SW 1271 (cell line): ENCODE measurements at regions not wholly inside any gene's neighbourhood (a gene's known extent, or its start where the extent isn't known, plus 50 kb on each side); places are given as distances from the start of the nearest gene placed in this dataset.

Experiments
- DNase-seq, 2 experiments: peaks; one replicate each; lab custom pipeline; 2025; lab: John Stamatoyannopoulos, UW

DNA sequence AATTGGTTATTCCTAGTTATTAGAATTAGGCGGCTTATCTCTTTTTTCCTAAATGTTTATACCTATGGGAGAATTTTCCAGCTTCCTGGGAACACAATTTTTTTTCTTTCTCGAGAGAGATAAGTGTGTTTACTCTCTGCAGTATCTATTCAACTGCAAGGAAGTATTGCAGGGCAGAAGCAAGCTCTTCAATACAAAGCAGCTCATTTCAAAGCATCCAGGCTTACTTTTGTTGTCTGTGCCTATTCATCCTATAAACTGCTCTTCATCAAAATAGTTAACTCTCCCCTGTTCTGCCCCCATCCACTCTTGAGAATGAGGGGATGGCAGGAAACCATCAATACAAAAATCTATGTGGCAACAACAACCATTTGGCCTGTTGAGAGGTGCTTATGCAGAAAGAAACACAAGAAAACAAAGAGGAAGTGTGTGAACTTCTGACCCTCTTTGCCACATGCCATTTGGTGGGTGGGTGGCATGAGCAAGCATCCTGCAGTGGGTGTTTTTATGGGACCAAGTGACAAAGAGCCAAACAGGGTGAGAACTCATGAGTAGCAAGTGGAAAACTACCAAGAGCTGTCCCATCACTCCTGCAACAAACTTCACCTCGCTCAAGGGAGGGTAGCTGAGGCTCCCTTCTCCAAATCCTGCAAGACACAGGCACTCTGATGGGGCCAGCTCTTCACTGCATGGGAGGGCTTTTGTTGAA is 50.6 kb upstream of the MRPS6 start:
- peak in 1 of 2 experiments; percentile 3 for DNase-seq

DNA sequence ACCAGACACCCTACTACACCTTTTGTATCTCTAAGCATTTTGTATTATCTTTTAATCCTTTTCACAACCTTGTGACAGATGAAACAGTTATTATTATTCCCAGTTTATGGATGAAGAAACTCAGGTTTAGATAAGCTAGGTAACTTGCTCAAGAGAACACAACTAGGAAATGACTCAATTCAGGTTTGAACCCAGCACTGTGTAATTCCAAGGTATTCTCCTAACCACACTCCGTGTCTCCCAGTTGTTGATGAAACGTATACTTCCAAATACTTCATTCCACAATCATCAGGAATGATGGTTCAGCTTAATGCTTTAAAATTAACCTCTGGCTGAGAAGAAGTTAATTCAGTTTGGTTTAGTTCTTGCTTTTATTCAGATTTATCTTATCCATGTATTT is 51.7 kb upstream of the MRPS6 start:
- no peak for DNase-seq

DNA sequence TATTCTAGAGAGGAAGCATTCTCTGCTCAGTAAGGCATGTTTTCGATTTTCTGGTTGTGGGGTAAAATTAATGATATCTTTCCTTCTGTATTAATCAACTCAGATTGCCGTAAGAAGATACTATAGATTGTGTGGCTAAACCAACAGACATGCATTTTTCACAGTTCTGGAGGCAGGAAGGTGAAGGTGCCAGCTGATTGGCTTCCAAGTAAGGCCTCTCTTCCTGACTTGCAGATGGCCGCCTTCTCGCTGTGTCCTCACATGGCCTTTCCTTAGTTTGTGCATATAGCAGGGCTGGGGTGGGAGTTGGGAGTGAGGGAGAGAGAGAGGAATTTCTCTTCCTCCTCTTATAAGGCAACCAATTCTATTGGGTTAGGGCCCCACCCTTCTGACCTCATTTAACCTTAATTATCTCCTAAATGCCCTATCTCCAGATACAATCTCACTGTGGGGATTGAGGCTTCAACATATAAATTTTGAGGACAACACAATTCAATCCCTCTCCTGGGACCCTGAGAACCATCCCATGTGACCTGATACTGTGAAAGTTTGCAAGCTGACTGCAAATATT is 52.3 kb upstream of the MRPS6 start:
- DNase-seq, result no peak

DNA sequence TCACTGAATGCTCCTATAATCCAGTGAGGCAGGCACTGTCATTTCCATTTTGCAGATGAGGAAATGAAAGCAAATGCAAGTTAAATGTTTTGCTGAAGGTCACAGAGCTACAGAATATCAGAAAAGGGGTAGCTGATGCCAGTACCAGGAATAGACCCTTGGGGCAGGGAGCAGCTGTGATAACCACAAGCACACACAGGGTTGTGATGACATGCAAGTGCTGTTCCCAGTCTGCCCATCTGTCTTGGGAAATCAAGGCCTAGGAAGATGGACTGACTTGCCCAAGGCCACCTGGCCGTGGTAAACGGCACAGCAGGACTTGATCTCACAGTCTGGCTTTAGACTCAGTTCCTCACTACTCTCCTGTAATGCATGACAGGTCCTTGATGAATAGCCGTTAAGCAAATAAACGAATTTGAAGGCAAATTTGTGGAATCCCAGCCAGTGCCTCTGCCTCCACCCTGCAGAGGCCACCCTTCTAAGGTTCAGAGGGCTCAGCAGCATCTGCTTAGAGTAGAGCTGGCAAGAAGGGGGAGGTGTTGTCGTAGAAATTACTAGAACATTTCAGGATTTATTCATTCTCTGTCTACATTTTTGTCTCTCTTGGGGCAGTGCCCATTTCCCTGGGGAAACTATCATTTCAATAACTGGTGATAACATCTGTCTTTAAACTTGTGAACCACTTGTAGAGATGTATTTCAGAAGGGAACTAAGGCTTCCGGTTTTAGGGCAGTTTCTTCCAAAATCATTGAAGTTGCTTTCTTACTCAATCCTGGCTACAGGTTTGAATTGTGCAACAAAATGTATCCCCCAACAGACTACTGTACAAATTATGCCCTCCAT is 53.2 kb upstream of the MRPS6 start:
- no peak for DNase-seq

DNA sequence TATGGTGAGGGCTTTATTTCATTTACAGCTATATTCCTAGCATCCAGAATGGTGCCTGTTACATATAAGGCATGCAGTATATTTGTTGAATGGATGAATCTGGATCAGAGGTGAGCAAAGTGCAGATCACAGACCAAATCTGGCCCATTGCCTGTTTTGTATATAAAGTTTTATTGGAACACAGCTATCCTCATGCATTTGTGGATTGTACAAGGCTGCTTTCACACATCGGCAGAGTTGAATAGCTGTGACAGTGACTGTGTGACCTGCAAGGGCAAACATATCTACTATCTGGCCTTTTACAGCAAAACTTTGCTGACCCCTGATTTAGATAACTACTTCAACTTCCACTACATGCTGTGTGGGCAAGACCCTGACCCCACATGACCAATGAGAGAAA is 54.0 kb upstream of the MRPS6 start:
- DNase-seq, result no peak

DNA sequence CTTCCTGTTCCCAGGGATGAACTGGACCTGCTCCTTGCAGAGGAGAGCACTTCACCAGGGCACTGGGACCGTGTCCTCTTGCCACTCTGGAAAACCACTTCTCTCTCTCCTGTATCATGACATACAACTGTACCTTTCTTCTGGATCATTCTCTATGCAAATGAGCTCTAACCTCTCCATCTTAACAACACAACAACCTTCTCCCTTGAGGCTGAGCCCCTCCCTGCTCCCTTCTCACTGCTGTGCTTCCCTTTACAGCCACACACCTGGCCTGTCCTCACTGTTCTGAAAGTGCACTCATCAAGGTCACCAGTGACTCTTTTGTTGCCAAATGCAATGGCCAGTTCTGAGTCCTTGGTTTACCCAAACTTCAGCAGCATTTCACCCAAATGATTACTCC is 54.5 kb upstream of the MRPS6 start:
- no peak for DNase-seq

DNA sequence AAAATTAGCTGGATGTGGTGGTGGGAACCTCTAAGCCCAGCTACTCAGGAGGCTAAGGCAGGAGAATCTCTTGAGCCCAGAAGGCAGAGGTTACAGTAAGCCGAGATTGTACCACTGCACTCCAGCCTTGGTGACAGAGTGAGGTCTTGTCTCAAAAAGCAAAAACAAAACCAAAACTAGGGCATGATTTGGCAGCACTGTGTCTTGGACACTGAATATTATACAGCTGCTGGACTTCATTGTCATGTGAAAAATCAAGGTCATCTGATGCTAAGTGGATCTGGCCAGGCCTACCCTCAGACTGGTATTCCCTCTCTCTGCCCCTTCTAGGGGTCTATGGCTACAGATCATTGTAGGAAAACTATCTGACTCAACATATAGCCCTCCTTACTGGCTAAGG is 55.2 kb upstream of the MRPS6 start:
- no peak for DNase-seq

DNA sequence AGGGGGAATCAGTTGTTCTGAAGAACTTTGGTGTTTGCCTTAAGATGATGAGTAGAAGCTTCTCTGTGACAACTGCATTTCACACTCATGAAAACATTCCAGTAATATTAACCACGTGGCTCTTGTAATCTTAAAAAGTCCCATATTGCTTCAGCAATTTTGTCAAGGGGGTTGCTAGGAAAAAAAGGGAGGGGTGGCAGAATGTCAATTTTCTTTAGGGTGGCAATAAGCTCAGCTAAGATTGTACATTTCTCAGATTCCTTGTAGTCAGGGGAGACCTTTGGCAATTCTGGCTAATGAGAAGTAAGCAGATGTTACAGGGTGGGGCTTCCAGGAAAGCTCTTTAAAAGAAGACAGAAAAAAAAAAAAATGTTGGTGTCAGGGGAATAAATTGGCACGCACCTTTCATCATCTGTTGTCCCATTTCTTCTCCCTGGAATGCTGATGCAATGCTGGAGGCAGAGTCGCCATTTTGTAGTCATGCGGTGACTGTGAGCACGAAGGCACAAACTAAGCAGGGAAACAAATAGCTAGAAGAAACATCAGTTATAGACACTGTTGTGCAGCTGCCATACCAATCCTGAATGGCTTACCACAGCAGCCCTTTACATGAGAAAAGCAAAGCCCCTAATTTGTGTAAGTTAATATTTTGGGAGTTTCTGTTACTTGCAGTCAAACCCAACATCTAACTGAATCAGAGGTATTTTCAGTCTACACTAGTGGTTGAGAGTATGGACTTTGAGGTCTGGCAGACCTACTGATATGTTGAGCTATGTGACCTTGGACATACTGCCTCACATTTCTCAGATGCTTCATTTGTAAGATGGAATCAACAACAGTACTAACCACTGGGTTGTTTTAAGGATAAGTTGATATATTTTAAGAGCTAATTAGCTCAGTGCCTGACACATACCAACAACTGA is 56.1 kb upstream of the MRPS6 start:
- DNase-seq, result no peak

DNA sequence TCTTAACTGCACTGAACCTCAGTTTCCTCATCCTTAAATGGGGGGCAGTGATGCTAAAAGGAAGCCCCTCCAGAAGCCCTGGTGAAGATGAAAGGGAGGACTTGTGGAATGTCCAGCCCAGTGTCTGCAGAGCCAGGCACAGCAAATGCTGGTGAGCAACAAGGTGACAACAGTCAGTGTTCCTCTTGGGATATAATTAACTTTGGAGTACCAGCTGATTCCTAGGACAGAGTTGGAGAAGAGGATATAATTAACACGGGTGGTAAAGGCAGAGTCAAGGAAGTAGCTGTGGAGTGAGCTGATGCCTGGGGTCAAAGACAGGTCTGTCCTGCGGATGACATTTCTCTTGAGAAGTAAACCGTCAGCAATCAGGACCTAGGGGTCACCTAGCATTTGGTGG is 60.7 kb upstream of the MRPS6 start:
- DNase-seq, result no peak

DNA sequence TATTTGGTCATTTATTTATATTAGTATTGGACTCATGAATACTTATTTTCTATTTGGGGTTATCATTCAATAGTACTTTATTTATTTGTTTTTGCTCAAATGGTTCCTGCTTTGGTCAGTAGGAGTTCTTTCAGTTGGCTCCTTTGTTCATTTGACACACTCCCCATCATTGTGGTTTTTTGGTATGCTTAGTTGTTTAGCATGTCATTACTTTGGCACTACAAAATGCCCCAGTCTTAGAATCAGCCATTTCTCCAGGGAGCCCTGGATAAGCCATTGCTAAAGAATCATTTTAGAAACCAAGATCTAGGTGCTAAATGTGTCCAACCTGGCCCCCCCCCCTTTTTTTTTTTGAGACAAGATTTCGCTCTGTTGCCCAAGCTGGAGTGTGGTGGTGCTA is 61.7 kb upstream of the MRPS6 start:
- no peak for DNase-seq

DNA sequence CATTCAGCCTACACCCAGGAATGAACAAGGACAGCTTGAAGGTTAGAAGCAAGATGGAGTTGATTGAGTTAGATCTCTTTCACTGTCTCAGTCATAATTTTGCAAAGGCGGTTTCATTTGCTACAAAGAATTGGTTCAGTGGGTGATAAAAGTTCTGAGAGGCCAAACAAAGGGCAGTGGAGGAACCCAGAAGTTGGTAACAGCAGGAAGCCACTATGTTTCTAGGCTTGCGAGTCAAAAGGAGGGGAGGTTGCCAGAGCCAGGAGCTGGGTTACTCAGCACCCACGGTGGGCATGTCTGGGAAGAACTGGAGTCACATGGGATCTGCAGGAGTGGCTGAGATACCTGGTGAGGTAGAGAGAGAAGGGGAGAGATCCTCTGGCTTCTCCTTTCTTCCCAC is 64.2 kb upstream of the MRPS6 start:
- DNase-seq, result no peak

DNA sequence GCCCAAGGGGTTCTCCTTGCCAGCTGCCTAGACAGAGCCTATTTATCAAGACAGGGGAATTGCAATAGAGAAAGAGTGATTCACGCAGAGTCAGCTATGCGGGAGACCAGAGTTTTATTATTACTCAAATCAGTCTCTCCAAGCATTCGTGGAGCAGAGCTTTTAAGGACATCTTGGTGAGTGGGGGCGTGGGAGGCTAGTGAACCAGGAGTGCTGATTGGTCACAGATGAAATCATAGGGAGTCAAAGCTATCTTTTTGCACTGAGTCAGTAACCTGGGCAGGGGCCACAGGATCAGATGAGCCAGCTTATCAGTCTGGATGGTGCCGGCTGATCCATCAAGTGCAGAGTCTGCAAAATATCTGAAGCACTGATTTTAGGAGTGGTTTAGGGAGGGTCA is 64.8 kb upstream of the MRPS6 start:
- no peak for DNase-seq

DNA sequence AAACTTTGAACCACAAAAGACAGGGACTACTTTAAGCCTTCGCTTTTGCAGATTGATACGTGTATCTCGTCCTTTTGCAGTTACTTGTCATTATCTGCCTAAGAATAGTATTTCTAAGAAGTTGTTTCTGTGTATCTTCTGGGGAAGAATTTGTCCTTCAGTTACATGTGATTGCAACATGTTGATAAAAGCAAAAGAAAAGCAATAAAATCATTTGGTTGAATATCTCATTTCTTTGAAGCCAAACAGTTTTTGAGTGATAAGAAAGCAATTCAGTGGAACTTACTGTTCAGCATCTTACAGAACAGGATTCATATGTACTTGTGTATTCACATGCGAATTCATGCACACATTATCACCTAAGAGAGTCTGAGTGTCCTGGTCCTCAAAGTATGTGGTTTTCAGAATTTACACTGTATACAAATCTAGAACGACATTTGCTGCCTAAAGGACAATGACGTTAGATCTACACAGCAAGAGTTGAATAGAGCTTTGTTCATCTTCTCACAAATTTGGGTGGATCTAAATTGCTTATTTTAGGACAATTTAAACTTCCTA is 66.7 kb upstream of the MRPS6 start:
- no peak for DNase-seq

DNA sequence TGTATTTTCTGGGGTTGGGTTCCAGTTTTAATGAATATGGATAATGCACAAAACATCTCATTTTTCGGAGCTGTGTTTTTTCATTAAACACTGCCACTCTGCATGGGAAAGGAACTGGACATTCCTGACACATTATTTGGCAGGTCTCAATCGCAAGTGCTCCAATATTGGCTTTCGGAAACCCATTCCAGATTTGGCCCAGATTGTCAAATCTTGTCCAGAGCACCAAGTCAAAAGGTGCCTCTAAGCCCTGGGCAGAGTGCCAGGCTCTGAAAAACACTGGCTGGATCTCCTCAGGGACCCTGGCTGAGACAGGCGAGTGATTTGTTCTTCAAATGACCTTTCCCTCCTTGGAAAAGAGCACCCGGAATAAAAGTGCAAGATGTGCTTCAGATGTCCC is 68.4 kb upstream of the MRPS6 start:
- DNase-seq, result no peak

DNA sequence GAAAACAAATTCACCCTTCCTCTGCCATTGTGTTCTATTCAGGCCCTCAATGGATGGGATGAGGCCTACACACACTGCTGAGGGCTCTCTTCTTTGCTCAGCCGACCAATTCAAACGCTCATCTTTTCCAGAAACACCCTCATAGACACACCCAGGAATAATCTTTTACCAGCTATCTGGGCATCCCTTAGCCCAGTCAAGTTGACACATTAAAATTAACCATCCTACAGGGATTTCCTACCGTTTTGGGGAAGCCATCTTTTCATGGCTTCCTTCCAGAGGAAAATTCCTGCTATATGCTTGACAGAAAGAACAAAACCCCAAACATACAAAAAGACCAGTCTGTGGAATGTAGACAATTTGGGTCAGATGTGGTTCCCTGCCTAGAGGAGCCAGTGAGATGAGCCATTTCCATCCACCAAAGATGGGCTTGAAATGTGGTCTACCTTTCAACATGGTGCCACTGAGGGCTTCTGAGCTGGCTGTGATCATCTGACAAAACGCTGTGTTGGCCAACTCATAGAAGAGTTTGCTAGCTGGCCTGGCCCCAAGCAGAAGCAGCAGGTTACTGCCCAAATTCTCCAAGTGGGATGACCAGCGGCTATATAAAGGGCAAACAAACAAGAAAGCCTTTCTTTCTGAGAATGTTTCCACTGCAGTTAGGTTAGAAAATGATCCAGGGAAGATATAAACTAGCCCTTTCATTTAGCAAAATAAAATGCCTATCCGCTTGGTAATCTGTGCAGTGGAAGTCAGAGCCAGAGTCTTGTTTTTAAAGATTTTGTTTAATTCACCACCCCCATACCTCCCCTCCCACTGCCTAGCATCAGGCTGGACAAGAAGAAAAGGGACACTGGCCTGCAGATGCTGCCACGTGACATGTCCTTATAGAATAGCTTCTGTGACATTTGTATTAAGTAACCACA is 69.1 kb upstream of the MRPS6 start:
- no peak for DNase-seq

DNA sequence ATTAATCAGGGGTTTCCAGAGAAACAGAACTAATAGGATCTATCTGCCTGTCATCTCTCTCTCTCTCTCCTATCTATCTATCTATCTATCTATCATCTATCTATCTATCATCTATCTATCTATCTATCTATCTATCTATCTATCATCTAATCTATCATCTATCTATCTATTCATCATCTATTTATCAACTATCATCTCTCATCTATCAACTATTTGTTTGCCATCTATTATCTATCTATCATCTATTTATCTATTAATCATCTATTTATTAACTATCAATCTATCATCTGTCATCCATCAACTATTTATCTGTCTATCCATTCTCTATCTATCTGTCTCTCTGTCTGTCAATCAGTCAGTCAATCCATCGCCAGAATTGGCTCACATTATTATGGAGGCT is 70.0 kb upstream of the MRPS6 start:
- DNase-seq, result no peak

DNA sequence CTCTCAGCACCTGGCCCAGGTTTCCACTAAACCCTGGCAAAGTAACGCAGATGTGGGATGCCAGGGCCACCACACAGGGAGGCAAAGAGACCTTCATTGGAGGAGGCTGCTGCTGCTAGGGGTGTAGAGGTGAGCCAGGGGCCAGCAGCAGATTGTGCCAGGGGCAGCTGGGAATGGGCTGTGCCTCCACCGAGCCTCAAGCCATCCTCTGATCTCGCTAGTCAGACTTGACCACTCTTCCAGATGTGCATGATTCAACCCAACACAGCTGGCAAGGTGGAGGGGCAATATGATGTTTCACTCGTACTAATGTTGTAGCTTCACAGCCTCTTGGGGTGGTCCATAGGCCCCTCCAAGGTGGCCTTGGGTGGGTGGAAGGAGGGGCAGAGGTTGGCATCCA is 73.0 kb upstream of the MRPS6 start:
- DNase-seq, result no peak

DNA sequence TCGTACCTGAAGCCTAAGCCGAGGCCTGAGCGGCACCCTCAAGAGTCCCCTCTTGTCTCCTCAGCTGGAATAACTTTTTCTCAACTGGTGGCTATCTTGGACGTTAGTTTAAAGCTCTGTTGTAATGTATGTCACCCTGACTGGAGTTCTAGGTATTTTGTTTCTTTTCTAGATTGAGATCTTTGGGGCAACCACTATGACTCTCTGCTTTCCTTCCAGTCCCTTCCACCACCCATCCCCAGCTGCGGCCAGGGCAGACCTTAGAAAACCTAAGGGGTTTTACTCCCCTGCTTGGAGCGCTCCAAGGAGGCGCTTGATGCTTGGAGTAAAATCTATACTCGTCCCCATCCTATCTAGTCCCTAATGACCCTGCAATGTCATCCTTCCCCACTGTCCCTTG is 74.6 kb upstream of the MRPS6 start:
- DNase-seq, result no peak

DNA sequence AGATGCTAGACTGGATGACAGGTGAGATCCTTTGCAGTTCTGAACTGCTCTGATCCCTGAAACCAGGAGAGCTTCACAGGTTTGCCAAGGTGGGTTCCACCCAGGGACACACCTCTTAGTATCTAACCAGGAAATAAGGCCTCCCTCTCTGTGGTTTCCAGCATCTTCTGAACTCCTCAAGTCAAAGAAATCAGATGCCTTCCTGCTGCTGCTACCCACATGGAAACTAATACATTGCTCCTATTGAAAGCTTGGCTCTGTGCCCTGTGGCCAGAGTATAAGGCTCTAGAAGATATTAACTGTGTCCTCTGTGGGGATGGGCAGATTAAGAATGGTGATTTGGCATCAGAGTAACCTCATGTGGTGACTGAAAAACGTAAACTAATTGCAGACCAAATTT is 75.0 kb upstream of the MRPS6 start:
- no peak for DNase-seq

DNA sequence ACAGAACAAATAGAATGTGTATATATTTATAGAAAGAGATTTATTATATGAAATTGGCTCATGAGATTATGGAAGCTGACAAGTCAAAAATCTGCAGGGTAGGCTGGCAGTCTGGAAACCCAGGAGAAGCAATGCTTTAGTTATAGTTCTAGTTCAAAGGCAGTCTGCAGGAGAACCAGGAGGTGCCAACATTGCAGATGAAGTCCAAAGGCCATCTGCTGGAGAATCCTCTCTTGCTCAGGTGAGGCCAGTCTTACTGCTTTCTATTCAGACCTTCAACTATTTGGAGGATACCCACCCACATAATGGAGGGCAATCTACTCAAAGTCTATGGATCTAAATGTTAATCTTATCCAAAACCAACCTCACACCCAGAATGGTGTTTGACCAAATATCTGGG is 75.9 kb upstream of the MRPS6 start:
- DNase-seq, result no peak

DNA sequence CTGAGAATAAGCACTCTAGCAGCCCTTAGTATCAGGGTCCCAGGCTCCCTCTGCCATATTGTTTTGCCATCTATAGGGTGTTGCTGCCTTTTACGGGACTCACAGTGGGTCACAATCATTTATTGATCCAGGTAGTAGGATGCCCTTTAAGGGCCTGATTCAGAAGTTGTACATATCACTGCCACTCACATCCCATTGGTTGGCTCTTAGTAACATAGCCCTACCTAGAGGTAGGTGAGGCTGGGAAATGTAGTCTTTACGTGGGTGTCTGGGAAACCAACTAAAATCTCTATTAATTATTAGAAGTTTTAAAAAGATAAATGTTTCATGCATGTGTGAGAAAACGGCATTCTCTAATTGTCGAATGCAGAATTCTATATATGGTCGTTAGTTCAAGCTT is 78.8 kb upstream of the ATP5PO start:
- no peak for DNase-seq
